HepG2 (cell line): ENCODE measurements at regions not wholly inside any gene's neighbourhood (a gene's known extent, or its start where the extent isn't known, plus 50 kb on each side); places are given as distances from the start of the nearest gene placed in this dataset.

ENCODE experiments used
- ATAC-seq: fragments of 200-7000 bp; cut with Tn5 transposase; 3 replicates; pipeline ENCODE4 v1.9.1; 2020; ENCODE audit warnings: mild to moderate bottlenecking, moderate library complexity
- BruUV-seq: library from RNA; stranded (reverse); fragments of 400-500 nt; replicated peaks from 2 replicates; lab custom pipeline; 2021; lab: Mats Ljungman, UMichigan
- CTCF ChIA-PET: fragments of 300-600 bp; formaldehyde crosslinking; extraction: SDS; loops from one replicate; lab custom pipeline; 2021; ENCODE audit warnings: low total read pairs, inconsistent platforms, low intra/inter-chr PET ratio; lab: Yijun Ruan, JAX
- POLR2A ChIA-PET: fragments of 350-600 bp; sonication (Branson Sonifier 250); formaldehyde crosslinking; loops from one replicate; lab custom pipeline; 2020; ENCODE audit warnings: antibody characterized with exemption, inconsistent platforms; lab: Yijun Ruan, JAX
- DNase-seq: peaks from one replicate; pipeline ENCODE4 v3.0.0-alpha.2; 2015; ENCODE audit warnings: low spot score
- FAIRE-seq: peaks from 3 replicates; lab custom pipeline; 2011; peaks lifted over from hg19 to GRCh38; lab: Jason Lieb, UNC
- H2AFZ ChIP-seq: one replicate; pipeline ENCODE4 v1.6.1; 2011; ENCODE audit warnings: low read length, inconsistent platforms
- H3K27ac ChIP-seq: fragments of 300-600 bp; 3 replicates; pipeline ENCODE4 v1.8.0; 2011; ENCODE audit warnings: mixed run types, mild to moderate bottlenecking, mixed read lengths, low read length, inconsistent platforms; ENCODE audit not compliant: insufficient read depth; ENCODE audit errors: extremely low read length
- H3K27me3 ChIP-seq, 2 experiments: fragments of 200-600 bp in 1 of 2; 2 replicates in 1 of 2; 3 replicates in 1 of 2; pipeline versions ENCODE4 v1.6.0 to v1.8.0; 2011; ENCODE audit warnings: low read length in 2 of 2, mild to moderate bottlenecking in 2 of 2, moderate library complexity in 2 of 2, inconsistent platforms in 1 of 2; ENCODE audit not compliant: insufficient read depth in 2 of 2, control insufficient read depth in 1 of 2
- H3K36me3 ChIP-seq, 2 experiments: fragments of 200-600 bp in 1 of 2; replicated peaks in 1 of 2; 2 replicates in 1 of 2; 3 replicates in 1 of 2; pipeline versions ENCODE4 v1.5.1 to v1.8.0; 2011; ENCODE audit warnings: low read length in 2 of 2, inconsistent platforms in 1 of 2; ENCODE audit not compliant: insufficient read depth in 2 of 2, control insufficient read depth in 1 of 2
- H3K4me1 ChIP-seq: 2 replicates; pipeline ENCODE4 v1.5.1; 2012; ENCODE audit warnings: low read length, inconsistent platforms; ENCODE audit not compliant: insufficient read depth
- H3K4me2 ChIP-seq: 2 replicates; pipeline ENCODE4 v1.6.0; 2011; ENCODE audit warnings: low read depth, low read length, inconsistent platforms
- H3K4me3 ChIP-seq, 3 experiments: fragments of 200-600 bp in 1 of 3; sonication (generic), shearing (Covaris generic) in 1 of 3; replicated peaks in 1 of 3; 2 replicates each; pipeline ENCODE4 v1.5.1; 2011 to 2016; ENCODE audit warnings: low read length in 3 of 3, inconsistent platforms in 2 of 3, low read depth in 2 of 3, mild to moderate bottlenecking in 2 of 3, control low read depth in 1 of 3, mixed read lengths in 1 of 3; ENCODE audit not compliant: insufficient read depth in 1 of 3
- H3K79me2 ChIP-seq: one replicate; pipeline ENCODE4 v1.6.1; 2011; ENCODE audit warnings: low read length, inconsistent platforms; ENCODE audit not compliant: insufficient read depth
- H3K9ac ChIP-seq: 2 replicates; pipeline ENCODE4 v1.6.0; 2011; ENCODE audit warnings: mild to moderate bottlenecking, low read depth, low read length, inconsistent platforms; ENCODE audit not compliant: insufficient read depth
- H3K9me3 ChIP-seq: 2 replicates; pipeline ENCODE4 v1.5.1; 2012; ENCODE audit warnings: mild to moderate bottlenecking, low read length
- H4K20me1 ChIP-seq: 2 replicates; pipeline ENCODE4 v1.6.0; 2011; ENCODE audit warnings: inconsistent platforms, mild to moderate bottlenecking, low read length, moderate library complexity; ENCODE audit not compliant: insufficient read depth
- BHLHE40 ChIP-seq: IDR thresholded peaks from 2 replicates; pipeline ENCODE4 v1.6.1; 2011; ENCODE audit warnings: low read length, improper control_type of control experiment
- JUN ChIP-seq: sonication (generic); formaldehyde crosslinking; IDR thresholded peaks from 2 replicates; pipeline ENCODE4 v1.4.0; 2020; ENCODE audit warnings: mild to moderate bottlenecking, missing genetic modification reagents
- WGBS: methylation state at CpG from one replicate; pipeline ENCODE4 v1.1.6; 2017; ENCODE audit warnings: low lambda C conversion rate; 5-methylcytosine and 5-hydroxymethylcytosine counted together
- in situ Hi-C: cut with HindIII; loops from 2 replicates; pipeline ENCODE4 v1.10.0; 2017; ENCODE audit warnings: low pct_unique_long_range_greater_than_20kb; ENCODE audit not compliant: extremely low pct_ligation_motif_present
- intact Hi-C: fragments of 100-400 bp; cut with micrococcal nuclease; formaldehyde crosslinking; loops from one replicate; pipeline ENCODE4 v1.10.0; 2022; ENCODE audit not compliant: unreplicated experiment
- TF ChIP-seq, protein P1 (sequence below): sonication (generic); formaldehyde crosslinking; IDR thresholded peaks from 2 replicates; pipeline ENCODE4 v1.4.0; 2020; ENCODE audit warnings: missing genetic modification reagents
- TF ChIP-seq, protein P2 (sequence below): sonication (generic); formaldehyde crosslinking; IDR thresholded peaks from 2 replicates; pipeline ENCODE4 v1.5.1; 2020; ENCODE audit warnings: missing genetic modification reagents, mild to moderate bottlenecking, borderline replicate concordance

DNA sequence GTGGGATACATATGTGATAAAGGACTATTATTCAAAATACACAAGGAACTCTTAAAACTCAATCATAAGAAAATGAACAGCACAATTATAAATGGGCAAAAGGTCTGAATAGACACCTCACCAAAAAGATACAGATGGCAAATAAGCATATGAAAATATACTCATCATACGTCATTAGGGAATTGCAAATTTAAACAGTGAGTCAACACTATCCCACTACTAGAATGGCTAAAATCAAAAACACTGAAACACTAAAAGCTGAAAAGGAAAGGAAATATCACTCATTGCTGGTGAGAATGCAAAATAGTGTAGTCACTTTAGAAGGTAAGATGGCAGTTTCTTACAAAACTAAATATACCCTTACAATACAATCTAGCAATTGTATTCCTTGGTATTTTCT is 597.0 kb upstream of the PABPC4L start (continued):
- no peak for TF ChIP-seq JUN
- TF ChIP-seq, protein P1, sequence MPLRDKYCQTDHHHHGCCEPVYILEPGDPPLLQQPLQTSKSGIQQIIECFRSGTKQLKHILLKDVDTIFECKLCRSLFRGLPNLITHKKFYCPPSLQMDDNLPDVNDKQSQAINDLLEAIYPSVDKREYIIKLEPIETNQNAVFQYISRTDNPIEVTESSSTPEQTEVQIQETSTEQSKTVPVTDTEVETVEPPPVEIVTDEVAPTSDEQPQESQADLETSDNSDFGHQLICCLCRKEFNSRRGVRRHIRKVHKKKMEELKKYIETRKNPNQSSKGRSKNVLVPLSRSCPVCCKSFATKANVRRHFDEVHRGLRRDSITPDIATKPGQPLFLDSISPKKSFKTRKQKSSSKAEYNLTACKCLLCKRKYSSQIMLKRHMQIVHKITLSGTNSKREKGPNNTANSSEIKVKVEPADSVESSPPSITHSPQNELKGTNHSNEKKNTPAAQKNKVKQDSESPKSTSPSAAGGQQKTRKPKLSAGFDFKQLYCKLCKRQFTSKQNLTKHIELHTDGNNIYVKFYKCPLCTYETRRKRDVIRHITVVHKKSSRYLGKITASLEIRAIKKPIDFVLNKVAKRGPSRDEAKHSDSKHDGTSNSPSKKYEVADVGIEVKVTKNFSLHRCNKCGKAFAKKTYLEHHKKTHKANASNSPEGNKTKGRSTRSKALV = no peak
- no peak for TF ChIP-seq BHLHE40

DNA sequence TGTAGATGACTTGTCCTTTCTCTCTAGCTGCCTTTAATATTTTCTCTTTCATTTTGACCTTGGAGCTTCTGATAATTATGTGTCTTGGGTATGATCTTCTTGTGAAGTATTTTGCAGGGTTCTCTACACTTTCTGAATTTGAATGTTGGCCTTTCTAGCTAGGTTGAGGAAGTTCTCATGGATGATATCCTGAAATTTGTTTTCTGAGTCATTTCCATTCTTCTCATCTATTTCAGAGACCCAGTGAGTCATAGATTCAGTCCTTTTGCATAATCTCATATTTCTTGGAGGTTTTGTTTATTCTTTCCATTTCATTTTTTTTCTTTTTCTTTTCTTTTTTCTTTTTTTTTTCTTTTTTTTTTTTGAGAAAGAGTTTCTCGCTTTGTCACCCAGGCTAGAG is 585.7 kb upstream of the PABPC4L start:
- in situ Hi-C loops (no loop called here), intact Hi-C loops (no loop called here)
- no peaks in the 10 kb centered on the region for H3K4me1 ChIP-seq
- FAIRE-seq = no peak
- H2AFZ ChIP-seq = no peak overlapping the region
- no peak for DNase-seq
- H3K4me3 ChIP-seq = no peak overlapping the region
- WGBS = 8% methylated on average over 1 of the region's 1 CpG
- TF ChIP-seq, protein P2, sequence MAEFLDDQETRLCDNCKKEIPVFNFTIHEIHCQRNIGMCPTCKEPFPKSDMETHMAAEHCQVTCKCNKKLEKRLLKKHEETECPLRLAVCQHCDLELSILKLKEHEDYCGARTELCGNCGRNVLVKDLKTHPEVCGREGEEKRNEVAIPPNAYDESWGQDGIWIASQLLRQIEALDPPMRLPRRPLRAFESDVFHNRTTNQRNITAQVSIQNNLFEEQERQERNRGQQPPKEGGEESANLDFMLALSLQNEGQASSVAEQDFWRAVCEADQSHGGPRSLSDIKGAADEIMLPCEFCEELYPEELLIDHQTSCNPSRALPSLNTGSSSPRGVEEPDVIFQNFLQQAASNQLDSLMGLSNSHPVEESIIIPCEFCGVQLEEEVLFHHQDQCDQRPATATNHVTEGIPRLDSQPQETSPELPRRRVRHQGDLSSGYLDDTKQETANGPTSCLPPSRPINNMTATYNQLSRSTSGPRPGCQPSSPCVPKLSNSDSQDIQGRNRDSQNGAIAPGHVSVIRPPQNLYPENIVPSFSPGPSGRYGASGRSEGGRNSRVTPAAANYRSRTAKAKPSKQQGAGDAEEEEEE (CRISPR knock-in tag) = no peak
- no peaks in the 10 kb centered on the region for H3K79me2 ChIP-seq
- no TSS peak for BruUV-seq
- ChIA-PET CTCF (no interaction called here), POLR2A (no interaction called here)
- H4K20me1 ChIP-seq = no peaks in the 10 kb centered on the region
- no peaks in the 10 kb centered on the region for H3K36me3 ChIP-seq
- H3K27ac ChIP-seq = no peak overlapping the region
- no peak for ATAC-seq
- H3K9ac ChIP-seq = no peak overlapping the region
- H3K27me3 ChIP-seq = no peaks in the 10 kb centered on the region
- no peak overlapping the region for H3K4me2 ChIP-seq
- H3K9me3 ChIP-seq = peaks cover 31% of the 10 kb centered on the region
